NCI-H1694 (cell line): ENCODE measurements at regions not wholly inside any gene's neighbourhood (a gene's known extent, or its start where the extent isn't known, plus 50 kb on each side); places are given as distances from the start of the nearest gene placed in this dataset.
"Not testable (repeated sequence)": the region's sequence is repeated elsewhere in the genome, so short reads cannot be mapped to it uniquely, and the experiment has no call there.

Experiments used
- DNase-seq: peaks from one replicate; lab custom pipeline; 2025; lab: John Stamatoyannopoulos, UW

DNA sequence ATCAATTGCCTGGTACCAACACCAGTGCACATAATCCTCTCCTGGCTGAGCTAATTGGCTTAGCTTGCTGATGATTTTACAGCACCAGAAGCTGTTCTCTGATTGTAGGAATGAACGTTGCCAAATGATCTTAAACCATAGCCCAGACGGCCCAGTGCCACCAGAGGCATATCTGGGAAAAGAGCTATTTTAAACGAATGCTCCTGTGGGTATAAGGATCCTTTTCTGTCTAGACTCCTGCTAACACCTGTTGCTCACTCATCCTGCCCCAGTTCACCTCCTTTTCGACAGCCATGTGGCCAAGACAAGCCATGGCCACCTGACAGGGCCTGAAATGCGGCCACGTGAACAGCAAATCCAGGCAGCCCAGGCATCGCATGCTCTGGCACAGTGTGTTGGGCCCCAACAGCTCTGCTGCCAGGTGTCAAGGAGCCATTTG is 289.9 kb upstream of the SLC30A5 start:
- DNase-seq = no peak

DNA sequence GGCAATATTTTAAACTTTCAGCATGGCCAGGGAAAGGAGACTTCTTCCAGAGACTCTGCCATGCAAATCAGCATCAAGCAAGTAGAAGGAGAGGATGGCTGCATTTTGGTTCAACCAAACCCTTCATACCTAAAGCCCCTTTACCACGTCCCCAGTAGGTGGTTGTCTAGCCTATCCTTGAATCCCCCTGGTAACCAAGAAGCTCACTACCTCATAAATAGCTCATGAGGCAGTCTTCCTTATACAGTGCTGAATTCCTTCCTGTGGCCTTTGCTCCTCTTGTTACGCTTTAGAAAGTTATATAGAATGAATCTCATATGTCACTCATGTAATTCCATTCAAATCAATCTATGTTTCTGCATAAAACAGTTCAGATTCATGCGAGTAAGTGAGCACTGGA is 289.5 kb upstream of the SLC30A5 start:
- DNase-seq = no peak

GRCh38 chr5:68805444-68805843 is 288.4 kb upstream of the SLC30A5 start:
- DNase-seq = no peak

- DNase-seq = no peak
Measured at GRCh38 chr5:68817632-68818031, 276.2 kb upstream of the SLC30A5 start.

DNA sequence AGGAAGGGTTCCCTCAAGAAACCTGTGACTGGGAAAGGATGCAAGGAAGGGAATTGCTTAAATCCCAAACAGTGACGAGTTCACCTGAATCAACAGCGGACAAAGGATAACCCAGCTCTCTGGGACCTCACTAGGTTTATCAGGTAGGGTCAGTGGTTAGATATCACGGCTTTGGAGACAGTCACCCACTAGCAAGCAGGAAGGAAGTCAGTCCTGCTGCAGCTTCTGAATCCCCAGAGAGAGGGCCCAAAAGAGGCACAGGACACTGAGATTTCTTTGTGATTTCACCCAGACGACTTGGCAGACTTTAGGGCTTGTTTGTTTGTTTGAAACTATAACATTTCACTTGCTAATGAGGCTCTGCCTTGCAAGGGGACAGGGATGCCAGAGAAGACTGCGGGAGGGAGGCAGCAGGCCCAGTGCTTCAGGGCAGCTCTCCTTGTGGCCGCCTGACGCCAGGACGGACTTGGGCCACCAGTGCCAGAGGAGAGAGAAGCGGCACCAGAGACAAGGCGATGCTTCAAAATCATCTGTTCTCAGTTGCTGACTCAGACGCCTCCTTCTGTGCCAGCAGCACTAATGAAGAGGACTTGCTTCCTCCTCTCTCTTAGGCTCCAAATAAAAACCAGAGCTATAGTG is 275.6 kb upstream of the SLC30A5 start:
- DNase-seq = no peak

DNA sequence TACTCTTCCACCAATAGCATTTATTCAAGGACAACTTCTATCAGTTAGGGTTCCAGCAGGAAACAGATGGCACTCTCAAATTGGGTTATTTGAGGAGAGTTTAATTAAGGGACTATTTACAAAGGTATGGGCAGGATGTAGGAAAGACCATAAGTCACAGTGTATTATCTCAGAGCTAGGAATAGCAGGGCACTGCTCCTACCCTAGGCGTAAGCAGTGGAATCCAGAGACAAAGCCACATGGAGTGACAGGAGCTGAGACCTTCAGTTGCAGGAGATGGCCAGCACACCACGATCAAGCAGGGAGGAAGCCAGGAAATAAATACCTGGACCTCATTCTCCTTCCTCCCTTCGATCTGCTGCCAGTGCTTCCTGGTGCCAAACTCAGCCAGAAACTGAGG is 274.9 kb upstream of the SLC30A5 start:
- DNase-seq = no peak

DNA sequence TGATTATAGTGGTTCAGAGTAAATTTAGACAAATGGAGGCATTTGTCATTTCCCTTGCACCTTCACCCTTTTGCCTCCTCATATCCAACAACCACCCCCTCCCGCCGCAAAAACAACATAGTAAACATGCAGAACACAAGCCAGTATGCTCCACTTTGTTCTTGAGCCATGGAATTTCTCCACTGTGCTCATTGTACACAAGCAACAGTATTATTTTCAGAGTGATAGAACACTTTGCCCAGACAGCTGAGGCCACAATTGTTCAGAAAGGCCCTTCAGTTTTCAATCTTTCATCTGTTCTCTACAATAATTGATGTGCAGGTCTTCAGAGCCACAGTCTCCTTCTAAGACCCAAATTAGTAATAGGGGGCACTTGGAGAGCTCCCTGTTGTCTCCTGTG is 272.8 kb upstream of the SLC30A5 start:
- DNase-seq = no peak

- DNase-seq = no peak
Measured at GRCh38 chr5:68822796-68823195, 271.0 kb upstream of the SLC30A5 start.

DNA sequence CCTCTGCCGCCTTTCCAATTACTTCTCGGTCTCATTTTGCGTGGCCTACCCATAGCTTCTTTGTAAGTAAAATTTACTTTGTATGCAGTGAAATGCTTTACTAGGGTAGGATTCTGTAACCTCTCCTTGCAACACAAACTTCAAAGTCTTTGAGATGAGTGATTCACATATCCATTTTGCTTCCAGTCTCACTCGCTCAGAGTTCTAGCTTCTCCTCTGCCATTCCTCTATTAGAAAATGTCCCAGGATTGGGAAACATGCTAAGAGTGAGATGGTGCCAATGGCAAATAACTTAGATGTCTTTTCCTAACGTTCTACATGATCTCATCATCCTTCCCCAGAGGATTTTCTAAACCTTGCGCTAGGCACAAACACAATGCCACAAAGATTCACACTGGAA is 270.5 kb upstream of the SLC30A5 start:
- DNase-seq = no peak

GRCh38 chr5:68830377-68830898 is 263.4 kb upstream of the SLC30A5 start:
- DNase-seq = no peak

DNA sequence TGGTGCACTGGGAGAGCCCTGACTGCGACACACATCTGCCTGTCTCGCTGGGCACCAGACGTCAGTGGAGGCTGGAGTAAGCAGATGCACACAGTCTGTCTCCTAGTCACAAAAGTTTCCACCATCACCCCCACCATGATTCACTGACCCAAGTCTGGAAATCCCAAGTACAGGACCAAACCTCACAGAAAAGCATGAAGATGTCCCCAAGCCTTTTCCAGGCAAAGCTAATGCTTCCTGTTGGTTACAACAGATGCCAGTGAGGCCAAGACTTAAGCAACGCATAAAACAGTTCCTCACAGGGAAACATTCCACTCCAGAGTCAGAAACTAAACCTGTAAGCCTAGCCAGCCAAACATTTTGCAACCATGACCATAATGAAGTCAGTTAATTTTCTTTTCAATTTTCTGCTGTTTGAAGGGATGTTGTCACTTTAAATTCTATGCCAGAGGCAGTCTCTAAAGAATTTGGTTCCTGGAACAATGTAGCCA is 259.3 kb upstream of the SLC30A5 start:
- no peak for DNase-seq

DNA sequence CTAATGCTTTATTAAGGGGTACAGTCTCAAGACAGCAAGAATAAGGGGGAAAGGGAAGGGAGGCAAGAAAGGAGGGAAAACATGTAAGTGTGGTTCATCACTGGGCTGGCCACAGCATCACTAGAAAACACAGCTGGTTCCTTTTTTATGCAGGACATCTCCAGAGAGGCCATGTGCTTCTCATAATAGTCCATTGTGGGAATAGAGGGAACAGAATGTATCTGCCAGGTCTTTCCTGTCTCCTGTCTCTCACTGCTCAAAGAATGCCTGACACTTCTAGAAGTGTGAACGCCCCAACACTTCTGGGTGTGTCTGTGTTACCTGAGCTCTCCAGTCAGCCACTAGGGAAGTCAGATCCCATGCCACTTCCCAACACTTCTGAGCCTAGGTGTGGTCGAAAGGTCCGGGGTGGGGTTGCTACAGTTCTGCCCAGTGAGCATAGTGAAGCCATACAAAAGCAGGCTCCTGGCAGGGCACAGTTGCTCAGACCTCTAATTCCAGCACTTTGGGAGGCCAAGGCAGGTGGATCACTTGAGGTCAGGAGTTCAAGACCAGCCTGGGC is 255.6 kb upstream of the SLC30A5 start:
- DNase-seq = no peak

DNA sequence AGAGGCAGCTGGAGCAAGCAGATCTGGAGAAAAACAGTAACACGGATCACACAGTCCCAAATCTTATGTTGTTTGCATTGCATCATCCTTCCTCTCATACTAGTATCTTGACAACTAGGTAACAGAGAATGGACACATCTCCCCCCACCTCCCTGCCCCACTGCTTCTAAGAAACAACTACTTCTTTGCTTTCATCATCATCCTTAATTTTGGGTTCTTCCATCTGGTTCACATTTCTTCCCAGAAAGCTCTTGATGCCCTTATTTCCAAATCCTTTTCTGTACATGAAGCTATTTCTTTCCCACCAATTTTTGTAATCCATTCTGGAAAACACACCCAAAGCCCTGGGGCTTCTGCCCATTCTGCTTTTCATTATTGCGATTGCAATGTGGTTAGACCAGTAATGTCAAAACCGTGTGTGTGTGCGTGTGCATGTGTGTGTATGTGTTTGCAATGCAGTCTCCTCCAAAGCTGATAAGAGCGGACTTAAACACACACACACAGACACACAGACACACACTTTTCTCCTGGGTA is 254.7 kb upstream of the SLC30A5 start:
- no peak for DNase-seq

DNA sequence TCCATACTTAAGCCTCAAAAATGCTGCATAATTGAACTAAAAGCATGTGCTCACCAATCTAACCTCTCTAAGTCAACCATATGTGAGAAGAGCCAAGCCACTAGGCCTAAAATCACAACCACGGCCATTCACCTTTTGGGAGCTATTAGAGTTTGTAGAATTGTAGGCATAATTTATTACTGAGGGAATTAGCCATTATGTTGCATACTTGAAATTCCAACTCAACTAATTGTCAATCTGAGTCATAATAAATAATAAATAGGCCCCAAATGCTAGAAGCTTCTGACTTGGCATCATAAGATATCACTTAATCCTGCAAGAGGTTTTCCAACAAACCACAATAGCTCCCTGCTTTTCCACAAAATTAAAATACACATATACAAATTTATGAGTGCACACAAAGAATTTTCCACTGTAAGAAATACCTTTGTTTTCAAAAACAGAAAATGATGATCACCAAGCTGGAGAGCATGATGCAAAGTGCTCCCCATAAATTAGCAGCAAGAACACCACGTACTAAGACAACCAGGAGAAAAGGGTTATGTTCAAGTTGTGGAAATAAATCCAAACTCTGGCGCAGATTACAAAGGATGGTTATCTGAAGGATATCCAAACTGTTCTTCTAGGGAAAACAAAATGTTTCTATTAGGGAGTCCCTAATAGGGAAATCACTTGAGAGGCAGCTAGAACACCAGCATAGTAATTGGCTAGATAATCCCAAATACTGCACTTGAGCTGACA is 250.0 kb upstream of the SLC30A5 start:
- no peak for DNase-seq

GRCh38 chr5:68845131-68845530 is 248.7 kb upstream of the SLC30A5 start:
- no peak for DNase-seq

DNA sequence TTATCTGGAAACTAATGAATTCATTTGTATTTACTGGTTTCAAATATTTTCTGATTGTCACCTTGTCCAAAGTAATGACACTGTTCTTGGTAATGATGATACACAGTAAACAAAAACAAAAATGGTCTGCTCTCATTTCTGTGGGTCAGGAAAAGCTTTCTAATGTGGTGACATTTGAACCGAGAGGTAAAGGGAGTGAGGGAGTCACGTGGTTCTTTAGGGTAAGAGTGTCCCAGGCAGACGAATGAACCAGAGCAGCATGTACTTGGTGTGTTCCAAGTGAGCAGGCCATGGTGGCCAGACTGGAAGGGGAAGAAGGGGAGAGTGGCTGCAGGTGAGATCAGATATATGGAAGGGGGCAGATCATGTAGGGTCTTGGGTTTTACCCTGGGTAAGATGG is 247.0 kb upstream of the SLC30A5 start:
- DNase-seq = no peak

GRCh38 chr5:68848091-68848490 is 245.7 kb upstream of the SLC30A5 start:
- no peak for DNase-seq

DNA sequence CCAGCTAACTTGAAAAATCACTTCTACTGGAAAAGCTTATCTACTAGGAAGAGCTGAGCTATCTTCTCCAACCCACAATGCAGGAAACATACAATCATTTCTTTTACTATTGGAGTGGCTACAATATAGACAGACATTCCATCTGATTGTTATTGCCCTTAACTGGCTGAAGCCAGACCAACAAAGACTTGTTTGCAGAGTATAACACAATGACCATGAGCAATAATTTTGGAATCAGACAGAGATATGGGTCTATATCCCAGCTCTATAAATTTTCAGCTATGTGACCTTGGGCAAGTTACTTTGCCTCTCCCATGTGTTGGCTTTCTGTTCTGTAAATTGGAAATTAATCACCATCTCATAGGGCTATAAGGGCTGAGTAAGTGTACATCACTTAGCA is 244.7 kb upstream of the SLC30A5 start:
- DNase-seq = no peak

- no peak for DNase-seq
Measured at GRCh38 chr5:68849906-68850305, 243.9 kb upstream of the SLC30A5 start.

DNA sequence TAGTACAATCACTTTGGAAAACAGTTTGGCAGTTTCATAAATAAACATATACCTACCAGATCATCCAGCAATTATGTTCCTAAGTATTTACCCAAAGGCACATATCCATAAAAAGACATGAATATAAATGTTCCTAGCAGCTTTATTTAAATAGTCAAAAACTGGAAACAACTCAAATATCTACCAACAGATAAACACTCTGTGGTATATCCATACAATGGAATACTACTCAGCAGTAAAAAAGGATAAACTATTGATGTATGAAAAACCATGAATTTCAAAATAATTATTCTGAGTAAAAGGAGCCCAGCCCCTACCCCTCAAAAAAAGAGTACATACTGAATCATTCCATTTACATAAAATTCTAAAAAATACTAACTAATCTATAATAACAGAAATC is 232.7 kb upstream of the SLC30A5 start:
- DNase-seq = no peak

DNA sequence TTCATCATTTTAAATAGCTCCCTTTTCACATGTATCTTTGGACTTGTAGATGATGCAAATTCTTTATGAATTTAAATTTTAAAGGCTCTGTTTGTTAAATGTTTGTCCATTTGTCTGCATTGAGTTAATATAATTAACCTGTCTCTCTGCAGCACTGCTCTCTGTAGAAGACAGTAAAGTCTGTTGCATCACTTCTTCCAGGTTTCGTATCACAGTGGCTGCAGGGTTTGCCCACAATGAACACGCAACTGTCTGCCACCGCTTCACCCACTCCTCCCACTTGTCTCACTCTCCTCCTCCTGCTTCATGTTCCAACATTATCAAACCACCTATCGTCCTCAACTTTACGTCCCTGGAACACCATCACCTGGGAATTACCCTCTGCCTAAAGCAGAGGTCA is 231.3 kb upstream of the SLC30A5 start:
- DNase-seq = no peak

- DNase-seq = not testable (repeated sequence)
Measured at GRCh38 chr5:68865192-68865591, 228.6 kb upstream of the SLC30A5 start.
